K562 (cell line): ENCODE measurements at regions not wholly inside any gene's neighbourhood (a gene's known extent, or its start where the extent isn't known, plus 50 kb on each side); places are given as distances from the start of the nearest gene placed in this dataset.
A peak's percentile ranks its signal among the peaks of the same experiment; 100 is the strongest.

Experiments used
- ATAC-seq: fragments of 200-7000 bp; cut with Tn5 transposase; 3 replicates; pipeline ENCODE4 v1.9.1; 2020; ENCODE audit warnings: moderate library complexity
- BruUV-seq: library from RNA; stranded (reverse); fragments of 400-500 nt; replicated peaks from 2 replicates; lab custom pipeline; 2021; lab: Mats Ljungman, UMichigan
- CTCF ChIA-PET: fragments of 300-600 bp; formaldehyde crosslinking; extraction: SDS; loops from one replicate; lab custom pipeline; 2021; ENCODE audit warnings: low intra/inter-chr PET ratio; lab: Yijun Ruan, JAX
- POLR2A ChIA-PET: fragments of 300-600, 350-650 bp; sonication (Branson Sonifier 250); formaldehyde crosslinking; extraction: SDS; loops from one replicate; lab custom pipeline; 2021; ENCODE audit warnings: antibody characterized with exemption, inconsistent platforms; lab: Yijun Ruan, JAX
- DNase-seq, 4 experiments: peaks; one replicate each; pipeline versions ENCODE4 v3.0.0 to v3.0.0-alpha.2; 2011 to 2018; ENCODE audit warnings: low spot score in 3 of 4, mixed read lengths in 3 of 4; ENCODE audit errors: extremely low read depth in 1 of 4
- FAIRE-seq: peaks from 2 replicates; lab custom pipeline; 2011; peaks lifted over from hg19 to GRCh38; lab: Jason Lieb, UNC
- H2AFZ ChIP-seq: 2 replicates; pipeline ENCODE4 v1.6.0; 2011; ENCODE audit warnings: low read depth, low read length, control low read depth, inconsistent platforms
- H3K27ac ChIP-seq: fragments of 200-600 bp; 3 replicates; pipeline ENCODE4 v1.8.0; 2011; ENCODE audit warnings: low read depth, mild to moderate bottlenecking, control low read depth, inconsistent platforms, low read length, moderate library complexity, mixed read lengths; ENCODE audit errors: extremely low read depth
- H3K27me3 ChIP-seq, 2 experiments: fragments of 300-600 bp in 1 of 2; 2 replicates in 1 of 2; 3 replicates in 1 of 2; pipeline versions ENCODE4 v1.6.0 to v1.8.0; 2011; ENCODE audit warnings: inconsistent platforms in 2 of 2, low read length in 2 of 2, mild to moderate bottlenecking in 1 of 2, mixed read lengths in 1 of 2, moderate library complexity in 1 of 2; ENCODE audit not compliant: control insufficient read depth in 2 of 2, insufficient read depth in 2 of 2
- H3K36me3 ChIP-seq: fragments of 300-600 bp; 3 replicates; pipeline ENCODE4 v1.8.0; 2011; ENCODE audit warnings: mild to moderate bottlenecking, low read length, inconsistent platforms; ENCODE audit not compliant: control insufficient read depth, insufficient read depth
- H3K4me1 ChIP-seq, 2 experiments: fragments of 200-600 bp in 1 of 2; replicated peaks in 1 of 2; 2 replicates in 1 of 2; 3 replicates in 1 of 2; pipeline versions ENCODE4 v1.5.1 to v1.8.0; 2011; ENCODE audit warnings: inconsistent platforms in 2 of 2, low read length in 2 of 2, mild to moderate bottlenecking in 1 of 2, mixed read lengths in 1 of 2, moderate library complexity in 1 of 2; ENCODE audit not compliant: control insufficient read depth in 2 of 2, insufficient read depth in 2 of 2
- H3K4me2 ChIP-seq: 2 replicates; pipeline ENCODE4 v1.6.1; 2011; ENCODE audit warnings: low read length, control low read depth, inconsistent platforms, mixed read lengths; ENCODE audit not compliant: insufficient read depth
- H3K4me3 ChIP-seq: fragments of 200-600 bp; sonication (generic), shearing (Covaris generic); 2 replicates; pipeline ENCODE4 v1.5.1; 2016; ENCODE audit warnings: control low read depth, inconsistent platforms
- H3K79me2 ChIP-seq: fragments of 200-600 bp; 3 replicates; pipeline ENCODE4 v1.8.0; 2011; ENCODE audit warnings: low read length, inconsistent platforms; ENCODE audit not compliant: control insufficient read depth, insufficient read depth
- H3K9ac ChIP-seq, 2 experiments: 2 replicates each; pipeline versions ENCODE4 v1.6.0 to v1.6.1; 2011; ENCODE audit warnings: low read depth in 2 of 2, low read length in 2 of 2, control low read depth in 1 of 2, inconsistent platforms in 1 of 2, mild to moderate bottlenecking in 1 of 2, mixed read lengths in 1 of 2; ENCODE audit not compliant: insufficient read depth in 1 of 2
- H3K9me1 ChIP-seq: one replicate; pipeline ENCODE4 v1.6.0; 2011; ENCODE audit warnings: inconsistent platforms, mild to moderate bottlenecking, low read length, moderate library complexity; ENCODE audit not compliant: control insufficient read depth, insufficient read depth
- H3K9me3 ChIP-seq: replicated peaks from 2 replicates; pipeline ENCODE4 v1.5.1; 2011; ENCODE audit warnings: low read depth, low read length, inconsistent platforms; ENCODE audit not compliant: control insufficient read depth, insufficient read depth
- H4K20me1 ChIP-seq: replicated peaks from 2 replicates; pipeline ENCODE4 v1.6.1; 2011; ENCODE audit warnings: low read length, inconsistent platforms, mixed read lengths; ENCODE audit not compliant: control insufficient read depth, insufficient read depth
- ELF4 ChIP-seq: fragments of 450-650 bp; formaldehyde crosslinking; IDR thresholded peaks from 2 replicates; pipeline ENCODE4 v1.4.0; 2022; ENCODE audit warnings: missing genetic modification characterization
- JUND ChIP-seq, 2 experiments: IDR thresholded peaks; 2 replicates in 1 of 2; 3 replicates in 1 of 2; pipeline ENCODE4 v1.6.1; 2011; ENCODE audit warnings: borderline replicate concordance in 2 of 2, low read depth in 2 of 2, low read length in 2 of 2, improper control_type of control experiment in 1 of 2, missing biosample characterization in 1 of 2, missing genetic modification characterization in 1 of 2, missing genetic modification reagents in 1 of 2
- ZBTB7A ChIP-seq: IDR thresholded peaks from 2 replicates; pipeline ENCODE4 v1.6.1; 2011; ENCODE audit warnings: low read depth, mild to moderate bottlenecking, low read length, moderate library complexity, borderline replicate concordance; ENCODE audit not compliant: control insufficient read depth
- WGBS: fragments of 100-300 bp; shearing (Covaris generic); methylation state at CpG from one replicate; pipeline ENCODE4 v1.1.6; 2016; ENCODE audit warnings: low coverage, mixed read lengths; ENCODE audit not compliant: insufficient coverage; ENCODE audit errors: missing lambda C conversion rate; 5-methylcytosine and 5-hydroxymethylcytosine counted together
- in situ Hi-C: fragments of 300-500 bp; cut with MboI; formaldehyde crosslinking; loops from 4 replicates; pipeline ENCODE4 v1.15.0; 2018; ENCODE audit warnings: inconsistent platforms, mixed read lengths
- intact Hi-C: fragments of 100-400 bp; cut with micrococcal nuclease; formaldehyde crosslinking; loops from 2 replicates; pipeline ENCODE4 v1.14.2; 2022

DNA sequence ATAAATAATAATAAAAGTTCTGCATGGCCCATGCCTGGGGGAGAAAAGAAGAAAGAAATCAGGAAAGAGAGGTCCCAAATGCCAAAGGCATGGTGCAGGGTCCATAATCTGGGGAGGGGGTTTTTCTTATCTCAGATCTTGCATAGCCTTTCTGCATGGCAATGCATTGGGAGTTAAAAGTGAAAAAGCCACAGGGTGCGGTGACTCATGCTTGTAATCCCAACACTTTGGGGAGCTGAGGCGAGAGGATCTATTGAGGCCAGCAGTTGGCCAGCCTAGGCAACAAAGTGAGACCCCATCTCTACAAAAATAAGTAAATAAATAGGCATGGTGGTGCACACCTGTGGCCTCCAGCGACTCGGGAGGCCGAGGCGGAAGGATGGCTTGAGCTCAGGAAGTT lies 76.8 kb upstream of the GATA2 start:
- Histone ChIP-seq H3K9me1 (no peaks in the 10 kb centered on the region), H3K27me3 (no peaks in the 10 kb centered on the region), H3K36me3 (no peaks in the 10 kb centered on the region), H3K27ac (no peak overlapping the region), H2AFZ (no peak overlapping the region), H3K79me2 (no peaks in the 10 kb centered on the region), H3K4me2 (no peak overlapping the region), H3K9ac (no peak overlapping the region), H3K4me1 (peaks cover 15 to 20% of the 10 kb centered on the region in 2 experiments; a peak in 4 of 5 replicates), H3K9me3 (no peaks in the 10 kb centered on the region), H4K20me1 (no peaks in the 10 kb centered on the region), H3K4me3 (no peak overlapping the region)
- in situ Hi-C loops: no loop called here
- TF ChIP-seq JUND (IDR thresholded peaks at IDR 0.05; ENCODE audit: borderline replicate concordance, low read depth, low read length) (peak; percentile 45; the same call in 1 of the 2 replicates), JUND (tag; IDR thresholded peaks at IDR 0.05; ENCODE audit: borderline replicate concordance, low read depth, low read length) (no peak), ZBTB7A (peak; percentile 43; the same call in 1 of the 2 replicates), ELF4 (no peak)
- DNase-seq (no peak), ATAC-seq (no peak), FAIRE-seq (no peak)
- intact Hi-C loops: loop anchor here (5.0 kb wide), 1 partner anchor 72 kb away; no protein-coding TSS in a partner anchor
- BruUV-seq: no TSS peak
- WGBS: 37% methylated on average over 6 of the region's 6 CpGs
- POLR2A ChIA-PET: interaction anchor here (1.2 kb wide), 1 partner anchor 14 kb away, joined by 4 read pairs; no protein-coding TSS in a partner anchor
- CTCF ChIA-PET: no interaction called here
